ENCODE measurements at regions not wholly inside any gene's neighbourhood (a gene's known extent, or its start where the extent isn't known, plus 50 kb on each side); places are given as distances from the start of the nearest gene placed in this dataset.
"Not testable (repeated sequence)": the region's sequence is repeated elsewhere in the genome, so short reads cannot be mapped to it uniquely, and the experiment has no call there.

- H2BK12ac ChIP-seq (ENCODE audit: insufficient read length, low read depth, low read length); H3K9me3 Mint-ChIP-seq; DNase-seq; H3K18ac ChIP-seq (ENCODE audit: insufficient read length, low read depth, low read length); H3K27me3 ChIP-seq (ENCODE audit: insufficient read depth, low read length); H4K8ac ChIP-seq (replicated peaks; ENCODE audit: insufficient read length, low read depth, low read length); H2AK5ac ChIP-seq (ENCODE audit: insufficient read length, low read length); H3K9me3 ChIP-seq (ENCODE audit: control insufficient read depth, low read depth, low read length); H3K9ac ChIP-seq (ENCODE audit: extremely low read depth, insufficient read length, low read length); H2BK20ac ChIP-seq (ENCODE audit: low read depth, low read length, poor library complexity, severe bottlenecking); H3K79me1 ChIP-seq (ENCODE audit: insufficient read depth, low read depth, low read length, poor library complexity, severe bottlenecking); H2AFZ ChIP-seq (ENCODE audit: low read length); H3K14ac ChIP-seq (ENCODE audit: insufficient read depth, low read length); H2BK15ac ChIP-seq (ENCODE audit: low read depth, low read length); H2BK120ac ChIP-seq (ENCODE audit: low read depth, low read length, poor library complexity, severe bottlenecking); H4K5ac ChIP-seq (ENCODE audit: insufficient read length, low read depth, low read length); H3K4me3 Mint-ChIP-seq; H3K27ac Mint-ChIP-seq; H3K36me3 Mint-ChIP-seq (ENCODE audit: insufficient read depth in 1 of 3, low read depth in 3 of 3); H3K4me2 ChIP-seq (ENCODE audit: insufficient read depth, insufficient read length, low read length); H3K23me2 ChIP-seq (ENCODE audit: insufficient read length, low read depth, low read length, poor library complexity, severe bottlenecking); H4K20me1 ChIP-seq (ENCODE audit: control insufficient read depth, insufficient read depth, insufficient read length); H3K27me3 Mint-ChIP-seq (ENCODE audit: low read depth); H3K56ac ChIP-seq (ENCODE audit: insufficient read length, low read depth, low read length); H3K4me1 Mint-ChIP-seq; H2BK5ac ChIP-seq (ENCODE audit: insufficient read length, low read length); H3K4me1 ChIP-seq (ENCODE audit: insufficient read depth, low read length); H3T11ph ChIP-seq (ENCODE audit: low read length); H3K27ac ChIP-seq (ENCODE audit: insufficient read length, low read depth, low read length); H3K4ac ChIP-seq (ENCODE audit: low read depth, low read length); H4K91ac ChIP-seq (ENCODE audit: insufficient read length, low read depth, low read length); H3K79me2 ChIP-seq (ENCODE audit: insufficient read depth, low read length); H3K23ac ChIP-seq (ENCODE audit: insufficient read length, low read depth, low read length): not testable (repeated sequence)
- WGBS (ENCODE audit: extremely low coverage, insufficient read length, low lambda C conversion rate) = no CpG with 5 or more reads among the region's 42 CpGs
Measured at GRCh38 chr5:118282480-118283038, 705.8 kb downstream of the DTWD2 start.
